H9 (cell line): ENCODE measurements at regions not wholly inside any gene's neighbourhood (a gene's known extent, or its start where the extent isn't known, plus 50 kb on each side); places are given as distances from the start of the nearest gene placed in this dataset.

Source experiments
- DNase-seq: peaks from one replicate; pipeline ENCODE4 v3.0.0-alpha.2; 2017
- H2AFZ ChIP-seq: one replicate; pipeline ENCODE4 v1.6.1; 2013; ENCODE audit warnings: mild to moderate bottlenecking, low read length, control low read depth, moderate library complexity
- H2AK5ac ChIP-seq: 2 replicates; pipeline ENCODE4 v1.6.1; 2013; ENCODE audit warnings: low read length, control low read depth, mixed read lengths; ENCODE audit not compliant: insufficient read length
- H2BK120ac ChIP-seq: one replicate; pipeline ENCODE4 v1.6.1; 2013; ENCODE audit warnings: low read depth, mild to moderate bottlenecking, low read length, control low read depth, inconsistent platforms; ENCODE audit not compliant: poor library complexity, severe bottlenecking
- H2BK12ac ChIP-seq: 2 replicates; pipeline ENCODE4 v1.6.1; 2013; ENCODE audit warnings: low read length, control low read depth, mixed read lengths, low read depth; ENCODE audit not compliant: insufficient read length
- H2BK15ac ChIP-seq: 2 replicates; pipeline ENCODE4 v1.6.1; 2013; ENCODE audit warnings: low read depth, low read length, control low read depth
- H2BK20ac ChIP-seq: one replicate; pipeline ENCODE4 v1.6.1; 2013; ENCODE audit warnings: low read depth, mild to moderate bottlenecking, low read length, control low read depth, inconsistent platforms; ENCODE audit not compliant: poor library complexity, severe bottlenecking
- H2BK5ac ChIP-seq: 2 replicates; pipeline ENCODE4 v1.6.1; 2013; ENCODE audit warnings: low read length, control low read depth, mixed read lengths; ENCODE audit not compliant: insufficient read length
- H3K14ac ChIP-seq: 2 replicates; pipeline ENCODE4 v1.6.1; 2013; ENCODE audit warnings: low read length, control low read depth; ENCODE audit not compliant: insufficient read depth
- H3K18ac ChIP-seq: 2 replicates; pipeline ENCODE4 v1.6.1; 2013; ENCODE audit warnings: low read depth, mild to moderate bottlenecking, mixed read lengths, low read length, control low read depth; ENCODE audit not compliant: insufficient read length
- H3K23ac ChIP-seq: 2 replicates; pipeline ENCODE4 v1.6.1; 2013; ENCODE audit warnings: low read length, control low read depth, mixed read lengths, low read depth; ENCODE audit not compliant: insufficient read length
- H3K23me2 ChIP-seq: 2 replicates; pipeline ENCODE4 v1.6.1; 2013; ENCODE audit warnings: low read depth, mild to moderate bottlenecking, mixed read lengths, low read length, control low read depth; ENCODE audit not compliant: insufficient read length, poor library complexity, severe bottlenecking
- H3K27ac ChIP-seq: 2 replicates; pipeline ENCODE4 v1.5.1; 2013; ENCODE audit warnings: low read length, control low read depth, mixed read lengths, low read depth; ENCODE audit not compliant: insufficient read length
- H3K27me3 ChIP-seq: 2 replicates; pipeline ENCODE4 v1.6.1; 2013; ENCODE audit warnings: low read length, control low read depth, inconsistent platforms; ENCODE audit not compliant: insufficient read depth
- H3K4ac ChIP-seq: 2 replicates; pipeline ENCODE4 v1.6.1; 2013; ENCODE audit warnings: low read depth, mild to moderate bottlenecking, control low read depth, inconsistent platforms, low read length, moderate library complexity
- H3K4me1 ChIP-seq: 2 replicates; pipeline ENCODE4 v1.6.1; 2013; ENCODE audit warnings: low read length, control low read depth, inconsistent platforms; ENCODE audit not compliant: insufficient read depth
- H3K4me2 ChIP-seq: 2 replicates; pipeline ENCODE4 v1.6.1; 2013; ENCODE audit warnings: low read length, control low read depth, mixed read lengths; ENCODE audit not compliant: insufficient read length, insufficient read depth
- H3K56ac ChIP-seq: 2 replicates; pipeline ENCODE4 v1.6.1; 2013; ENCODE audit warnings: low read depth, mild to moderate bottlenecking, mixed read lengths, low read length, control low read depth; ENCODE audit not compliant: insufficient read length
- H3K79me1 ChIP-seq: 2 replicates; pipeline ENCODE4 v1.6.1; 2013; ENCODE audit warnings: low read depth, mild to moderate bottlenecking, moderate library complexity, low read length, control low read depth, inconsistent platforms; ENCODE audit not compliant: insufficient read depth, poor library complexity, severe bottlenecking
- H3K79me2 ChIP-seq: 2 replicates; pipeline ENCODE4 v1.6.1; 2013; ENCODE audit warnings: low read length, control low read depth, inconsistent platforms; ENCODE audit not compliant: insufficient read depth
- H3K9ac ChIP-seq: 2 replicates; pipeline ENCODE4 v1.6.1; 2013; ENCODE audit warnings: low read length, control low read depth, mixed read lengths; ENCODE audit not compliant: insufficient read length; ENCODE audit errors: extremely low read depth
- H3K9me3 ChIP-seq: one replicate; pipeline ENCODE4 v1.6.1; 2013; ENCODE audit warnings: low read depth, low read length, inconsistent platforms; ENCODE audit not compliant: control insufficient read depth
- H3T11ph ChIP-seq: one replicate; pipeline ENCODE4 v1.6.1; 2013; ENCODE audit warnings: mild to moderate bottlenecking, low read length, control low read depth, inconsistent platforms
- H4K20me1 ChIP-seq: one replicate; pipeline ENCODE4 v1.6.1; 2013; ENCODE audit not compliant: control insufficient read depth, insufficient read length, insufficient read depth
- H4K5ac ChIP-seq: 2 replicates; pipeline ENCODE4 v1.6.1; 2013; ENCODE audit warnings: low read depth, mild to moderate bottlenecking, mixed read lengths, low read length, control low read depth; ENCODE audit not compliant: insufficient read length
- H4K8ac ChIP-seq: replicated peaks from 2 replicates; pipeline ENCODE4 v1.6.1; 2013; ENCODE audit warnings: low read length, control low read depth, mixed read lengths, low read depth; ENCODE audit not compliant: insufficient read length
- H4K91ac ChIP-seq: 2 replicates; pipeline ENCODE4 v1.6.1; 2013; ENCODE audit warnings: low read depth, mild to moderate bottlenecking, moderate library complexity, mixed read lengths, low read length, control low read depth; ENCODE audit not compliant: insufficient read length
- H3K27ac Mint-ChIP-seq, 3 experiments: 2 replicates in 2 of 3; 3 replicates in 1 of 3; pipeline ENCODE4 v1.8.0; 2020 to 2021; ENCODE audit warnings: mixed read lengths in 3 of 3, mild to moderate bottlenecking in 1 of 3, moderate library complexity in 1 of 3
- H3K27me3 Mint-ChIP-seq: 2 replicates; pipeline ENCODE4 v1.8.0; 2021; ENCODE audit warnings: low read depth, mild to moderate bottlenecking, moderate library complexity, mixed read lengths
- H3K36me3 Mint-ChIP-seq, 3 experiments: 2 replicates in 2 of 3; 3 replicates in 1 of 3; pipeline ENCODE4 v1.8.0; 2020 to 2021; ENCODE audit warnings: low read depth in 3 of 3, mixed read lengths in 3 of 3; ENCODE audit not compliant: insufficient read depth in 1 of 3
- H3K4me1 Mint-ChIP-seq, 2 experiments: 2 replicates each; pipeline ENCODE4 v1.8.0; 2020; ENCODE audit warnings: mixed read lengths in 2 of 2
- H3K4me3 Mint-ChIP-seq, 2 experiments: 2 replicates in 1 of 2; 3 replicates in 1 of 2; pipeline ENCODE4 v1.8.0; 2020 to 2021; ENCODE audit warnings: mild to moderate bottlenecking in 2 of 2, mixed read lengths in 2 of 2, moderate library complexity in 1 of 2
- H3K9me3 Mint-ChIP-seq, 2 experiments: 2 replicates in 1 of 2; 3 replicates in 1 of 2; pipeline ENCODE4 v1.8.0; 2020; ENCODE audit warnings: mild to moderate bottlenecking in 2 of 2, mixed read lengths in 2 of 2, moderate library complexity in 1 of 2
- CTCF ChIP-seq: fragments of 200-600 bp; sonication (generic); conservative IDR thresholded peaks from 3 replicates; pipeline ENCODE4 v1.8.0; 2021; ENCODE audit warnings: antibody characterized with exemption, mild to moderate bottlenecking
- whole genome bisulfite sequencing: extraction: QIAGEN DNeasy Blood & Tissue Kit; methylation state at CpG from one replicate; pipeline ENCODE4 v1.1.7; 2013; ENCODE audit warnings: missing lambda C conversion rate, low lambda C conversion rate, mixed read lengths; ENCODE audit not compliant: insufficient read length; ENCODE audit errors: extremely low coverage; 5-methylcytosine and 5-hydroxymethylcytosine counted together

GRCh38 chr12:29961231-29961630, 177.5 kb upstream of the TMTC1 start:
- no peak for DNase-seq
- Histone ChIP-seq H3K23ac (no peak overlapping the region), H4K5ac (no peak overlapping the region), H3K4me2 (no peak overlapping the region), H4K20me1 (no peaks in the 10 kb centered on the region), H2AFZ (no peak overlapping the region), H3K23me2 (no peaks in the 10 kb centered on the region), H3K27me3 (no peaks in the 10 kb centered on the region), H3K9ac (no peak overlapping the region), H3K27ac (no peak overlapping the region), H3K79me2 (no peaks in the 10 kb centered on the region), H2BK20ac (no peak overlapping the region), H3K14ac (no peak overlapping the region), H2BK120ac (no peak overlapping the region), H3K4me1 (no peaks in the 10 kb centered on the region), H3K9me3 (no peaks in the 10 kb centered on the region), H3K79me1 (no peaks in the 10 kb centered on the region), H3K18ac (no peak overlapping the region), H2BK12ac (no peak overlapping the region), H4K91ac (no peak overlapping the region), H3K4ac (no peak overlapping the region), H2AK5ac (no peak overlapping the region), H3T11ph (no peak overlapping the region), H2BK15ac (no peak overlapping the region), H3K56ac (no peak overlapping the region), H4K8ac (no peak overlapping the region), H2BK5ac (no peak overlapping the region)
- Mint-ChIP-seq H3K27me3 (no peaks in the 10 kb centered on the region), H3K9me3 (no peaks in the 10 kb centered on the region), H3K36me3 (no peaks in the 10 kb centered on the region), H3K4me1 (no peaks in the 10 kb centered on the region), H3K27ac (no peak overlapping the region), H3K4me3 (no peak overlapping the region)
- no peak for TF ChIP-seq CTCF
- no CpG with 5 or more reads among the region's 4 CpGs for WGBS
